Fibroblast of lung (primary cell): ENCODE measurements at regions not wholly inside any gene's neighbourhood (a gene's known extent, or its start where the extent isn't known, plus 50 kb on each side); places are given as distances from the start of the nearest gene placed in this dataset.

Experiments
- CTCF ChIP-seq, 2 donors: IDR thresholded peaks in 1 of 2; conservative IDR thresholded peaks in 1 of 2; 1 replicate in 1 of 2; 2 replicates in 1 of 2; pipeline ENCODE4 v1.5.1; 2011 to 2012; ENCODE audit warnings: low read length in 2 of 2, control low read depth in 1 of 2, inconsistent platforms in 1 of 2, low read depth in 1 of 2, mild to moderate bottlenecking in 1 of 2
- EZH2 ChIP-seq: IDR thresholded peaks from 2 replicates; pipeline ENCODE4 v1.5.1; 2012; ENCODE audit warnings: low read length, control low read depth, mild to moderate bottlenecking; ENCODE audit errors: missing control alignments

- TF ChIP-seq EZH2: no peak
- no peak for TF ChIP-seq CTCF (conservative IDR thresholded peaks at IDR 0.05 in 1 of 2, IDR thresholded peaks at IDR 0.05 in 1 of 2; ENCODE audit: low read depth in 1 of 2, low read length in 2 of 2)
These were observed 92.3 kb upstream of the FUT9 start for GRCh38 chr6:95923518-95923917.
